ENCODE measurements at regions not wholly inside any gene's neighbourhood (a gene's known extent, or its start where the extent isn't known, plus 50 kb on each side); places are given as distances from the start of the nearest gene placed in this dataset.

- TF ChIP-seq CTCF (IDR thresholded peaks at IDR 0.05) (no peak), EZH2phosphoT487 (IDR thresholded peaks at IDR 0.05; ENCODE audit: borderline replicate concordance, low read depth) (no peak), TEAD4 (IDR thresholded peaks at IDR 0.05; ENCODE audit: borderline replicate concordance, insufficient read depth) (no peak), FOXM1 (IDR thresholded peaks at IDR 0.05; ENCODE audit: low read depth) (no peak), SIN3A (IDR thresholded peaks at IDR 0.05; ENCODE audit: borderline replicate concordance, low read depth, low read length) (no peak), EP300 (IDR thresholded peaks at IDR 0.05; ENCODE audit: borderline replicate concordance in 1 of 2, low read depth in 1 of 2, low read length in 1 of 2) (no peak), MXI1 (IDR thresholded peaks at IDR 0.05; ENCODE audit: low read depth, low read length) (no peak), POLR2AphosphoS5 (IDR thresholded peaks at IDR 0.05; ENCODE audit: low read depth, low read length) (no peak), GABPA (IDR thresholded peaks at IDR 0.05; ENCODE audit: low read depth) (no peak), JUND (IDR thresholded peaks at IDR 0.05) (no peak), MAX (IDR thresholded peaks at IDR 0.05; ENCODE audit: low read depth) (no peak)
These were observed 166.4 kb downstream of the SUCNR1 start for GRCh38 chr3:152039887-152040286.
